GM06990 (cell line): ENCODE measurements at regions not wholly inside any gene's neighbourhood (a gene's known extent, or its start where the extent isn't known, plus 50 kb on each side); places are given as distances from the start of the nearest gene placed in this dataset.

ENCODE experiments used
- DNase-seq: peaks from one replicate; pipeline ENCODE4 v3.0.0-alpha.2; 2011; ENCODE audit not compliant: insufficient read length; ENCODE audit errors: extremely low read depth
- H3K27me3 ChIP-seq: replicated peaks from 2 replicates; pipeline ENCODE4 v1.6.0; 2011; ENCODE audit warnings: low read length; ENCODE audit not compliant: control insufficient read depth, insufficient read depth
- H3K36me3 ChIP-seq: 2 replicates; pipeline ENCODE4 v1.5.1; 2011; ENCODE audit warnings: low read length; ENCODE audit not compliant: control insufficient read depth, insufficient read depth
- H3K4me3 ChIP-seq: replicated peaks from 2 replicates; pipeline ENCODE4 v1.5.1; 2011; ENCODE audit warnings: low read depth, mild to moderate bottlenecking, control low read depth, low read length
- TF ChIP-seq, protein P1 (sequence below): IDR thresholded peaks from 2 replicates; pipeline ENCODE4 v1.5.1; 2011; ENCODE audit warnings: low read length, control low read depth, mild to moderate bottlenecking, inconsistent platforms; ENCODE audit not compliant: insufficient read depth, poor library complexity, severe bottlenecking

GRCh38 chr15:38743147-38743546, 178.5 kb upstream of the RASGRP1 start:
- no peak overlapping the region for H3K4me3 ChIP-seq
- TF ChIP-seq, protein P1, sequence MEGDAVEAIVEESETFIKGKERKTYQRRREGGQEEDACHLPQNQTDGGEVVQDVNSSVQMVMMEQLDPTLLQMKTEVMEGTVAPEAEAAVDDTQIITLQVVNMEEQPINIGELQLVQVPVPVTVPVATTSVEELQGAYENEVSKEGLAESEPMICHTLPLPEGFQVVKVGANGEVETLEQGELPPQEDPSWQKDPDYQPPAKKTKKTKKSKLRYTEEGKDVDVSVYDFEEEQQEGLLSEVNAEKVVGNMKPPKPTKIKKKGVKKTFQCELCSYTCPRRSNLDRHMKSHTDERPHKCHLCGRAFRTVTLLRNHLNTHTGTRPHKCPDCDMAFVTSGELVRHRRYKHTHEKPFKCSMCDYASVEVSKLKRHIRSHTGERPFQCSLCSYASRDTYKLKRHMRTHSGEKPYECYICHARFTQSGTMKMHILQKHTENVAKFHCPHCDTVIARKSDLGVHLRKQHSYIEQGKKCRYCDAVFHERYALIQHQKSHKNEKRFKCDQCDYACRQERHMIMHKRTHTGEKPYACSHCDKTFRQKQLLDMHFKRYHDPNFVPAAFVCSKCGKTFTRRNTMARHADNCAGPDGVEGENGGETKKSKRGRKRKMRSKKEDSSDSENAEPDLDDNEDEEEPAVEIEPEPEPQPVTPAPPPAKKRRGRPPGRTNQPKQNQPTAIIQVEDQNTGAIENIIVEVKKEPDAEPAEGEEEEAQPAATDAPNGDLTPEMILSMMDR: no peak
- no peak for DNase-seq
- no peaks in the 10 kb centered on the region; the same call in none of the 2 replicates for H3K27me3 ChIP-seq
- no peaks in the 10 kb centered on the region for H3K36me3 ChIP-seq

DNA sequence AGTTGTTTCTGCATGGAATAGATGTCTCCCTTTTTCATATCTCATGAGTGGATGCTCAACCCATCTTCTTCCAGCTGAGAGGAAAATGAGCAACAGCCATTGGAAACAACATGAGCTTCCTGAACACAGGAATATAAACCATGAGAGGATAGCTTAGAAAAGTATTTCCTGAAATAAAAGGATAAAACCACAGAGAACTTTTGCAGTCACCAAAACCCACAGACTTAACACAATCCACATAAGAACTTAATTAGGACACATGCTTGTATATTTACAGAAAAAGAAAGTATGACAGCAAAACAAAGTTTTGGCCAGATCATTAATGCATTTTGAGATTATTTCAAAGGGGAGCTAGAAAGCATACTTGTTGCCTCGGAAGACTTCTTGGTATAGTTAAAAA, 180.5 kb upstream of the RASGRP1 start:
- Histone ChIP-seq H3K36me3 (no peaks in the 10 kb centered on the region), H3K27me3 (no peaks in the 10 kb centered on the region; the same call in none of the 2 replicates), H3K4me3 (no peak overlapping the region)
- TF ChIP-seq, protein P1: no peak
- no peak for DNase-seq

- no peak overlapping the region for H3K4me3 ChIP-seq
- no peak for DNase-seq
- H3K36me3 ChIP-seq: no peaks in the 10 kb centered on the region
- TF ChIP-seq, protein P1: no peak
- no peaks in the 10 kb centered on the region; the same call in none of the 2 replicates for H3K27me3 ChIP-seq
These were observed 181.0 kb upstream of the RASGRP1 start for GRCh38 chr15:38745626-38746025.

DNA sequence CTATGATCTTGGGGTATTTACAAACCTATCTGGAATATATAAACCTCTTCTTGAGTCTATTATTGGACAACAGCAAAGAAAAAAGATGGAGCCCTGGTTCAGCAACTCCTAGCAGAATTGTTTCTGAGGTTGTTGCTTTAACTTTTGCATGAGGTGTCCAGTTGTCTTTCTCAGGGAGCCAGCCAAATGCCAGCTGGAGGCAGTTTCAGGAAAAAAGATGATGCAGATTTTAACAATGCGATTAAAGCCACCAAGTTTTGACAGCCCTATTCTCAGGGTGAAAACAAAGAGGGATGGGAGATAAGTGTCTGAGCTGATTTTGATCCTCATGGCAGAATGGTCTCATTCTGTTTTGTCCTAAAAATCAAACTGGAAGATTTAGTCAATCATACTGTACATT, 181.6 kb upstream of the RASGRP1 start:
- Histone ChIP-seq H3K4me3 (no peak overlapping the region), H3K36me3 (no peaks in the 10 kb centered on the region), H3K27me3 (no peaks in the 10 kb centered on the region; the same call in none of the 2 replicates)
- no peak for DNase-seq
- TF ChIP-seq, protein P1: no peak

- H3K4me3 ChIP-seq: no peak overlapping the region
- H3K36me3 ChIP-seq: no peaks in the 10 kb centered on the region
- DNase-seq: no peak
- no peaks in the 10 kb centered on the region for H3K27me3 ChIP-seq
- TF ChIP-seq, protein P1: no peak
These were observed 184.1 kb upstream of the RASGRP1 start for GRCh38 chr15:38748710-38749109.

DNA sequence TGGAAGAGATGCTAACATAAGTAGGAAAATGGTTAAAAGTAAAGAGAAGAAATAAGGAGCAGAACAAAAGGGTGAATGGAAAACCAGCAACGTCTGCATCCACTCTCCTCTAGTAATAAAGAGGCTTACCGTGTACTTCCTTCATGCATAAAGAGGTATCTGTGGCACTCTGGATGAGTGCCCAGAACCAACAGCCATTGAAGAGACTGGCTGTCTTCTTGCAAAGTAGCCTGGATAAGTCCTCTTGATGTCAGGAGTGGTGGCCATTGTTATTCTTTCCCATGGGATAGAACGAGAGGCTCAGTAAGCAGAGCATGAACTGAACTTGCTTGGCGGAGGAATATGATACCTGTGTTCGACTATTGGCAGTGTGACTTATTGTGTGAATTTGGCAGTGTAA, 186.2 kb upstream of the RASGRP1 start:
- Histone ChIP-seq H3K36me3 (no peaks in the 10 kb centered on the region), H3K4me3 (no peak overlapping the region), H3K27me3 (no peaks in the 10 kb centered on the region)
- no peak for DNase-seq
- TF ChIP-seq, protein P1: no peak
